ENCODE measurements at regions not wholly inside any gene's neighbourhood (a gene's known extent, or its start where the extent isn't known, plus 50 kb on each side); places are given as distances from the start of the nearest gene placed in this dataset.

DNA sequence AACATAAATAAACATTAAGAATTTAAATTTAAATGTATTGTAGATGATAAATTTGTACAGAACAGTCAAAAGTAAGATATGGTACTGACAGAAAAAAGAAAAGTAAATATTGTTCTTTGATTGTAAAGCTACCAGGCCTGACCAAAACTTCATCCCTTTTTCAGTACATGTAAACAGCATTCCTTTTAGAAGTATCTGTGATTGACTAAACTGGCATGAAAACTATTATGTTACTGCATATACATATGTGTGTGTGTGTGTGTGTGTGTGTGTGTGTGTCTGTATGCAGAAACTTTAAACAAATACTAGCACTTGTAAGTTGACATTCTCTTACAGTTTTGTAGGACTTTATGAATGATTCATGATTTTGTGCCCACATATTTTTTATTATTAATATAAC, 270.9 kb downstream of the C12orf50 start:
- TF ChIP-seq, protein P1, sequence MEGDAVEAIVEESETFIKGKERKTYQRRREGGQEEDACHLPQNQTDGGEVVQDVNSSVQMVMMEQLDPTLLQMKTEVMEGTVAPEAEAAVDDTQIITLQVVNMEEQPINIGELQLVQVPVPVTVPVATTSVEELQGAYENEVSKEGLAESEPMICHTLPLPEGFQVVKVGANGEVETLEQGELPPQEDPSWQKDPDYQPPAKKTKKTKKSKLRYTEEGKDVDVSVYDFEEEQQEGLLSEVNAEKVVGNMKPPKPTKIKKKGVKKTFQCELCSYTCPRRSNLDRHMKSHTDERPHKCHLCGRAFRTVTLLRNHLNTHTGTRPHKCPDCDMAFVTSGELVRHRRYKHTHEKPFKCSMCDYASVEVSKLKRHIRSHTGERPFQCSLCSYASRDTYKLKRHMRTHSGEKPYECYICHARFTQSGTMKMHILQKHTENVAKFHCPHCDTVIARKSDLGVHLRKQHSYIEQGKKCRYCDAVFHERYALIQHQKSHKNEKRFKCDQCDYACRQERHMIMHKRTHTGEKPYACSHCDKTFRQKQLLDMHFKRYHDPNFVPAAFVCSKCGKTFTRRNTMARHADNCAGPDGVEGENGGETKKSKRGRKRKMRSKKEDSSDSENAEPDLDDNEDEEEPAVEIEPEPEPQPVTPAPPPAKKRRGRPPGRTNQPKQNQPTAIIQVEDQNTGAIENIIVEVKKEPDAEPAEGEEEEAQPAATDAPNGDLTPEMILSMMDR (IDR thresholded peaks at IDR 0.05; ENCODE audit: control extremely low read depth, extremely low read depth, low read depth, missing control alignments): no peak
- ChIA-PET POLR2A (no interaction called here), CTCF (interaction anchor here (1.2 kb wide), 1 partner anchor 11 kb away, joined by 3 read pairs; no protein-coding TSS in a partner anchor)
- DNase-seq (ENCODE audit: extremely low spot score): no peak

DNA sequence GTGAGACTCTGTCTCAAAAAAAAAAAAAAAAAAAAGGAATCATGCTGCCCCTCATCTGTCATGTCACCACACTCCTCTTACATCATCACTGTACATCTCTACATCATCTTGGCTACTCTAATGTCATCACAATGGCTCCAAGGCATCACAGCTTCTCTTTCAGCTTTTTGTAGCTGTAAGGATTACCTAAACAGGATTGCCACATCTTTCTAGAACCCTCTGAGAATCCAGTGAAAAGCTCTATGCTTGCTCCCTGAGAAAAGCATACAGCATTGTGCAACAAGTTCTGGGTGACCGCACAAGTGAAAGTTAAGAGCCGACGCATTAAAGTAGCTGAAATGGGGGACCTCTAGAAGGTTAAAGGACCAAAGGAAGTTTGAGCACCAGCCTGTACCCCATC, 272.5 kb downstream of the C12orf50 start:
- CTCF ChIA-PET: no interaction called here
- no peak for DNase-seq (ENCODE audit: extremely low spot score)
- TF ChIP-seq, protein P1 (IDR thresholded peaks at IDR 0.05; ENCODE audit: control extremely low read depth, extremely low read depth, low read depth, missing control alignments): no peak
- POLR2A ChIA-PET: no interaction called here

DNA sequence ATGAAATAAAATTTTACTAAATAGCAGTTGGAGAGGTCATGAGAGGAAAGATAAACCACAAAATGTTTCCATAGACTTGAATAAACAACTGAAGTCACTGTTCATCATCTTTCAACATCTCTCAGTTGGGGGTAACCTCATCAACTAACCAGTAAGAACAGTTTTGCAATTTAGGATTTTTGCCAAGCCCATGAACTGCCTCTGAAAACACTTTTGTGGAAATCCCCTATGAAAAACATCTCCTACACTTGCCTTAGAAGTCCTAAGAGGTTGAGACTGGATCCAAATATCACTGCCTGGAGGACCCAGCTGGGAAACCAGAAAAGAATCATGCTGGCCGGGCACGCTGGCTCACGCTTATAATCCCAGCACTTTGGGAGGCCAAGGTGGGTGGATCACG, 273.1 kb downstream of the C12orf50 start:
- DNase-seq (ENCODE audit: extremely low spot score): no peak
- TF ChIP-seq, protein P1 (IDR thresholded peaks at IDR 0.05; ENCODE audit: control extremely low read depth, extremely low read depth, low read depth, missing control alignments): no peak
- CTCF ChIA-PET: interaction anchor here (1.3 kb wide), 1 partner anchor 36 kb away, joined by 3 read pairs; no protein-coding TSS in a partner anchor
- POLR2A ChIA-PET: no interaction called here

DNA sequence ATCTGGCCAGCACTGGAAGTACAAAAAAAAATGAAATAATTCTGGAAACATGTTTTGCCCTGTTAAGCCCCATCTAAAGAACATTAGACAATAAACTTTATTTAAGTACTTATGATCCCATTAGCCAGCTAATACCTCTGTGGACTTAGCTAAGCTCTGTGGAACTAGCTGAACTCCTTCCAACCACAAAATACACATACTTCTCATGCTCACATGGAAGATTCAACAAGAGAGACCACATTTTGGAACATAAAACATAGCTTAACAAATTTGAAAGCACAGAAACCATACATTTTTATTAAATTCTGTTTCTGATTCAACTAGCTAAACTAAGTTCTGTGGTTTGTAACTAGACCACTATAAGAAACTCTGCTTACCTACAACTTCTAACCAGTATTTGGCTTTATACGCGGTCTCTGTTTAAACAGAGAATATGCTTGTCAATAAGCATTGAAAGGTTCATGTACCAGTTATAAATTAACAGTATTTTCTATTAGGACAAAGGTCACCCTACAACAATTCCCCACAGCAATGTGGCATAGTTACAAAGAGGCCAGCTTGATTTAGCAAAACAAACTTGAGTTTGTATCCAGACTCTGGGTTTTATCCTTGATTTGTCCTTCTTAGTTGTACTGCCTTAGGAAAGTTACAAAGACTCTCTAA, 300.1 kb downstream of the C12orf50 start:
- DNase-seq (ENCODE audit: extremely low spot score): no peak
- ChIA-PET POLR2A (no interaction called here), CTCF (interaction anchor here (1.6 kb wide), 1 partner anchor 11 kb away, joined by 6 read pairs; no protein-coding TSS in a partner anchor)
- TF ChIP-seq, protein P1 (IDR thresholded peaks at IDR 0.05; ENCODE audit: control extremely low read depth, extremely low read depth, low read depth, missing control alignments): no peak

DNA sequence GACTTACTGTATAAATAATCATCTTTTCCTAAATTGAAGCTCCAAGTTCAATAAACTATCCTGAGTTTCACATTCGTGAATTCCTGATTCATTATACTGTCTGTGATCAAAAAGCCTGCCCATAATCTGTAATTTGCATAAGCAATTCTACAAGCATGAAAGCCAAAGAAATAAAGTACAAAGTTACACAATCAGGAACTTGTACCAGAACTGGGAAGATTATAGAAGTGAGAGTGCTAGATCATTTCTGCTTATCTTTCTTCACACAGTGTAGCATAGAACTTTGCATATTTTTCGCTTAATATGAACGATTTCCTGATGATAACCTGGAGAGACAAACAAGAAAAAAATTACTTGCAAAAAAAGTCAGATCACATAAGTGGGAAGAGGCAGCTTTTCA, 308.2 kb downstream of the C12orf50 start:
- TF ChIP-seq, protein P1 (IDR thresholded peaks at IDR 0.05; ENCODE audit: control extremely low read depth, extremely low read depth, low read depth, missing control alignments): no peak
- POLR2A ChIA-PET: no interaction called here
- CTCF ChIA-PET: interaction anchor here (1.0 to 2.0 kb wide), 2 partner anchors 14 to 15 kb away, joined by 3 to 6 read pairs; no protein-coding TSS in a partner anchor
- no peak for DNase-seq (ENCODE audit: extremely low spot score)

DNA sequence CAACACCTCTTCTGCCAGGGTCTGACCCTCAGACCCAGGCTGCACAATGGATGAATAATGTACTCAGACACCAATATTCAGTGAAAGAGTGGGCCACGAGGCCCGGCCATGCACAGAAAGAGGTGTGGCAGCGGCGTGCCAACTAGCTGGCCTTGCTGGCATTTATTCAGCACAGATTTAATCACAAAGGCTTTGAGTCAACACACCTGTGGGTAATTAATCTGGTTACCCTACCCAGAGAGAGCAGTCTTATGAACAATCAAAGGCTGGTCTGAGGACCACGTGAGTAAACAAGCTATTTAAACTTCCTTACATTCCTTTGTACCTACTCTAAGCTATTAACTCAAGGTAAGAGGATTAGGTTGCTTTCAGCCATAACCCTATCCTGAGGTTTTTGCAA, 324.8 kb downstream of the C12orf50 start:
- POLR2A ChIA-PET: no interaction called here
- no peak for DNase-seq (ENCODE audit: extremely low spot score)
- CTCF ChIA-PET: interaction anchor here (1.0 to 2.4 kb wide), 2 partner anchors 10 to 16 kb away, joined by 3 to 6 read pairs; no protein-coding TSS in a partner anchor
- TF ChIP-seq, protein P1 (IDR thresholded peaks at IDR 0.05; ENCODE audit: control extremely low read depth, extremely low read depth, low read depth, missing control alignments): no peak
